ENCODE measurements at regions not wholly inside any gene's neighbourhood (a gene's known extent, or its start where the extent isn't known, plus 50 kb on each side); places are given as distances from the start of the nearest gene placed in this dataset.

DNA sequence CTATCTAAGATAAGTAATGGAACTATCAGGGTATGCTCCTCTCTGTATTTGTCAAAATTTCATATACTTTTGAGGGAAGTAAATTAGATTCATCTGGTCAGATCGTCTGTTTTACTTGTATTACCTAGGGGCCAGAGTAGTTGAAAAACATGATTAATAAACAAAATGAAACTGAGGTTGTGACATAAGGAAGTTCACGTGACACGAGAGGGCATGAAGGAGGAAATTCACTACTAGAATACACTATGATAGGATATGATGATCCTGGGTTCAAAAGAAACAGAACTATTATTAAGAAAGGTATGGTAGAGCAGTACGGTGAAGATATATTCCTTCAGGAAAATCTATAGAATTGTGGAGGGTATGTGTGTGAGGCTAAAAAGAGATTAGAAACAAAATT is 58.4 kb upstream of the SPAG16 start:
- no peak for TF ChIP-seq CTCF (IDR thresholded peaks at IDR 0.05)
- TF ChIP-seq POLR2A (IDR thresholded peaks at IDR 0.05), result no peak

Data from transverse colon (tissue), 3 donors.